ENCODE measurements at regions not wholly inside any gene's neighbourhood (a gene's known extent, or its start where the extent isn't known, plus 50 kb on each side); places are given as distances from the start of the nearest gene placed in this dataset.

GRCh38 chr4:111921714-111922113, 223.5 kb upstream of the FAM241A start:
- TF ChIP-seq CEBPB (IDR thresholded peaks at IDR 0.05; ENCODE audit: low read depth, low read length): no peak
- TF ChIP-seq, protein P1, sequence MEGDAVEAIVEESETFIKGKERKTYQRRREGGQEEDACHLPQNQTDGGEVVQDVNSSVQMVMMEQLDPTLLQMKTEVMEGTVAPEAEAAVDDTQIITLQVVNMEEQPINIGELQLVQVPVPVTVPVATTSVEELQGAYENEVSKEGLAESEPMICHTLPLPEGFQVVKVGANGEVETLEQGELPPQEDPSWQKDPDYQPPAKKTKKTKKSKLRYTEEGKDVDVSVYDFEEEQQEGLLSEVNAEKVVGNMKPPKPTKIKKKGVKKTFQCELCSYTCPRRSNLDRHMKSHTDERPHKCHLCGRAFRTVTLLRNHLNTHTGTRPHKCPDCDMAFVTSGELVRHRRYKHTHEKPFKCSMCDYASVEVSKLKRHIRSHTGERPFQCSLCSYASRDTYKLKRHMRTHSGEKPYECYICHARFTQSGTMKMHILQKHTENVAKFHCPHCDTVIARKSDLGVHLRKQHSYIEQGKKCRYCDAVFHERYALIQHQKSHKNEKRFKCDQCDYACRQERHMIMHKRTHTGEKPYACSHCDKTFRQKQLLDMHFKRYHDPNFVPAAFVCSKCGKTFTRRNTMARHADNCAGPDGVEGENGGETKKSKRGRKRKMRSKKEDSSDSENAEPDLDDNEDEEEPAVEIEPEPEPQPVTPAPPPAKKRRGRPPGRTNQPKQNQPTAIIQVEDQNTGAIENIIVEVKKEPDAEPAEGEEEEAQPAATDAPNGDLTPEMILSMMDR (conservative IDR thresholded peaks at IDR 0.05; ENCODE audit: low read depth, low read length): no peak
- no peak for TF ChIP-seq USF2 (IDR thresholded peaks at IDR 0.05; ENCODE audit: low read depth, low read length)
- no peak for TF ChIP-seq MXI1 (IDR thresholded peaks at IDR 0.05; ENCODE audit: borderline replicate concordance, low read depth, low read length)
- no peak for TF ChIP-seq RAD21 (IDR thresholded peaks at IDR 0.05; ENCODE audit: low read length)

Data from IMR-90 (cell line).